ENCODE measurements at regions not wholly inside any gene's neighbourhood (a gene's known extent, or its start where the extent isn't known, plus 50 kb on each side); places are given as distances from the start of the nearest gene placed in this dataset.

GRCh38 chr6:48177786-48178185 lies 66.8 kb upstream of the PTCHD4 start:
- DNase-seq: no peak

GRCh38 chr6:48176645-48177308 lies 65.8 kb upstream of the PTCHD4 start:
- DNase-seq: no peak

- no peak for DNase-seq
Measured at GRCh38 chr6:48169635-48170034, 58.6 kb upstream of the PTCHD4 start.

Data from hypothalamus (tissue), 51 donors.